Cardiac fibroblast (primary cell): ENCODE measurements at regions not wholly inside any gene's neighbourhood (a gene's known extent, or its start where the extent isn't known, plus 50 kb on each side); places are given as distances from the start of the nearest gene placed in this dataset.

Source experiments
- DNase-seq, 2 donors: peaks; one replicate each; pipeline versions ENCODE4 v3.0.0 to v3.0.0-alpha.2; 2010; ENCODE audit warnings: low read depth in 2 of 2
- H3K4me3 ChIP-seq, 2 donors: replicated peaks in 1 of 2; 1 replicate in 1 of 2; 2 replicates in 1 of 2; pipeline ENCODE4 v1.5.1; 2011; ENCODE audit warnings: low read depth in 2 of 2, low read length in 2 of 2, mild to moderate bottlenecking in 2 of 2, moderate library complexity in 1 of 2
- TF ChIP-seq, protein P1 (sequence below): IDR thresholded peaks from one replicate; pipeline ENCODE4 v1.5.1; 2011; ENCODE audit warnings: low read depth, mild to moderate bottlenecking, low read length, inconsistent platforms

DNA sequence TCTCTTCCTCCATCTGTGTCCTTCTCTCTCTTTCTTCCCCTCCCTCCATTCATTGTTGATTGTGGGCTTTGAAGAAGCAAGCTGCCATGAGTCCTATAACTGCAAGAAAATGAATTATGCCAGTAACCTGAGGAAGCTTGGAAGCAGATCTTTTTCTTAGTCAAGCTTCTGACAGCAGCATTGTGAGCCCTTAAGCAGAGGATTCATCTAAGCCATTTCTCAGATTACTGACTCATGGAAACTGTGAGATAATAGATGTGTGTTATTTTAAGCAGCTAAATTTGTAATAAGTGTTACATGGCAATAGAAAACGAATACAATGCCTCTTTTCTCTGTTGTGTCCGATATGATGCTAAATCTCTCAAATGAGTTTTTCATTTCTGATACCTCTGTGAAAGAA, 1109.7 kb downstream of the CDH11 start:
- no peak overlapping the region for H3K4me3 ChIP-seq
- peak; percentile 2 to 18 for DNase-seq
- TF ChIP-seq, protein P1, sequence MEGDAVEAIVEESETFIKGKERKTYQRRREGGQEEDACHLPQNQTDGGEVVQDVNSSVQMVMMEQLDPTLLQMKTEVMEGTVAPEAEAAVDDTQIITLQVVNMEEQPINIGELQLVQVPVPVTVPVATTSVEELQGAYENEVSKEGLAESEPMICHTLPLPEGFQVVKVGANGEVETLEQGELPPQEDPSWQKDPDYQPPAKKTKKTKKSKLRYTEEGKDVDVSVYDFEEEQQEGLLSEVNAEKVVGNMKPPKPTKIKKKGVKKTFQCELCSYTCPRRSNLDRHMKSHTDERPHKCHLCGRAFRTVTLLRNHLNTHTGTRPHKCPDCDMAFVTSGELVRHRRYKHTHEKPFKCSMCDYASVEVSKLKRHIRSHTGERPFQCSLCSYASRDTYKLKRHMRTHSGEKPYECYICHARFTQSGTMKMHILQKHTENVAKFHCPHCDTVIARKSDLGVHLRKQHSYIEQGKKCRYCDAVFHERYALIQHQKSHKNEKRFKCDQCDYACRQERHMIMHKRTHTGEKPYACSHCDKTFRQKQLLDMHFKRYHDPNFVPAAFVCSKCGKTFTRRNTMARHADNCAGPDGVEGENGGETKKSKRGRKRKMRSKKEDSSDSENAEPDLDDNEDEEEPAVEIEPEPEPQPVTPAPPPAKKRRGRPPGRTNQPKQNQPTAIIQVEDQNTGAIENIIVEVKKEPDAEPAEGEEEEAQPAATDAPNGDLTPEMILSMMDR, result no peak

DNA sequence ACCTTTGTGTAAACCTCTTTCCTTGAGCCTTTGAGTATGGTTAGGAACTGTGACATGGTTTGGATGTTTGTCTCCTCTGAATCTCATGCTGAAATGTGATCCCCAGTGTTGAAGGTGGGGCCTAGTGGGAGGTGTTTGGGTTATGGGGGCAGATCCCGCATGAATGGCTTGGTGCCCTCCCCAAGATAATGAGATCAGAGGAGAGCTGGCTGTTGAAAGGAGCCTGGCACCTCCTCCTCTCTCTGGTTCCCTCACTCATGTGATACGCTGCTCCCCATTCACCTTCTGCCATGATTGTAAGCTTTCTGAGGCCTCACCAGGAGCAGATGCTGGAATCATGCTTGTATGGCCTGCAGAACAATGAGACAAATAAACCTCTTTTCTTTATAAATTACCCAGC, 1110.2 kb downstream of the CDH11 start:
- H3K4me3 ChIP-seq, result no peak overlapping the region
- no peak for DNase-seq
- TF ChIP-seq, protein P1, result no peak

DNA sequence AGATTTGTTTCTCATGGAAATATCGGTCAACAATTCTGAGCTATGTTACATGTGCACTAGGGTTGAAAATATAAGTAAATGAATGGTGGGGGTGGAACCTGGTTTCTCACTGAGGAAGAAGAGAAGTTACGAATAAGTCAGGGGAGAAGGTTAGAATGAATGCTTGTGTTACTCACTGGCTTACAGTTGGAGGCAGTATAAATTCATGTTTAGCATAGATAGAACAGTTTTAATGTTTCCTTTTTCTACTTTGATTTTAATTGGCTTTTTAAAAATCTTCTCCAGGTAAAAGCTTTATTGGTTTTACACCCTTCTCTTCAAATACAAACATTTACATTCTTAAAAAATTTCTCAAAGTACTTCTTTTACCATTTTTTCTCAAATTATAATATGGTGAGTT, 1113.7 kb downstream of the CDH11 start:
- TF ChIP-seq, protein P1, result no peak
- no peak for DNase-seq
- H3K4me3 ChIP-seq, result no peak overlapping the region

DNA sequence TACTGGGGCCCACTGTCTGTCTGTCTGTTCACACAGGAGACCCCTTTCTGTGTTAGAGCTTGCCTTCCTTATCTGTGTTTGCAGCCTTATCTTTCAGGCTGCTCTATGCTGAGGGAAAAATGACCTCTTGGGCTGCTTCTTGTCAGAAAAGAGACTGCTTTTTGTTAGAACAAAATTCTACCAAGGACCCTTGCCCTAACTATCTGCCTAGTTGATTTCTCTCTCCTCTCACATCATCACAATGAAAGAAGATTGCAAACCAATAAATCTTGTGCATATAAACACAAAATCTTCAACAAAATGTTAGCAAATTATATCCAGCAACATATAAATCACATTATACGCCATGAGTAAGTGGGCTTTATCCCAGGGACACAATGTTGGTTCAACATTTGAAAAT, 1117.7 kb downstream of the CDH11 start:
- DNase-seq, result no peak
- TF ChIP-seq, protein P1, result no peak
- no peak overlapping the region for H3K4me3 ChIP-seq

DNA sequence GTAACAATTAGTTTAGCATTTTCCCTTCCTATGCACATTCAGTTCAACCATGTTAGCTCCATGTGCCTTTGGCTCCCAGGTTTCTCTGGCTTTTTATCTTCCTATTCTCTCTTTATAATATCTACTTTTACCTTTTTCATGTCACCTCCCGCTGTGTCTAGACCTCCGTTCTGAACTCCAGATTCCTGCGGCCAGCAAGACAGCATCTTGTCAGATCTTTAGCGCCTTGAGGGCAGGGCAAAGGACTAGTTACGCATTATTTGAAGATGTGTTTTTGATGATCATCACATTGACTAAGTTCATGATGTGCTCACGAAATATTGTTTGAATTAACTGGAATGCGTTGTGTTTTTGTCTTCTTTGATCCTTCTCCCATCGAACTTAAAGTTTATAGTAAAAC, 1126.8 kb downstream of the CDH11 start:
- DNase-seq, result no peak
- H3K4me3 ChIP-seq, result no peak overlapping the region
- TF ChIP-seq, protein P1, result no peak

DNA sequence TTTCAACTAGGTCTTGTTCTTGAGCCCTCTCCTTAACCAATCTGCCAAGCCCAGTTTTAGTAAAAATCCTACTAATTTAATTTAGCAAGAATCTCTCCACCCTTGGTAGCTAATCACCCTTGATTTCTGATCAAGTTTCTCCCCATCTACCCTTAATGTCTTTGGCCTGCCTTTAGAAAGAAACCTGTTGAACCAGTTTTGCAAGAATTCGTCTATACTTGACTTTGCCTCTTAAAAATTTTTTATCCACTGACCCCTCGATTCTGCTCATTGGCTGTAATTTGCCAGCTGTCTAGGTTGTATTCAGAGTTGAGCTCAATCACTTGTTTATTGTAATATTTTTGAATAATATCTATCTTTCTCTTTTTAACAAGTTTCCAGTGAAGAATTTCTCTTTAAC, 1138.5 kb downstream of the CDH11 start:
- DNase-seq, result no peak
- no peak overlapping the region for H3K4me3 ChIP-seq
- TF ChIP-seq, protein P1, result no peak

DNA sequence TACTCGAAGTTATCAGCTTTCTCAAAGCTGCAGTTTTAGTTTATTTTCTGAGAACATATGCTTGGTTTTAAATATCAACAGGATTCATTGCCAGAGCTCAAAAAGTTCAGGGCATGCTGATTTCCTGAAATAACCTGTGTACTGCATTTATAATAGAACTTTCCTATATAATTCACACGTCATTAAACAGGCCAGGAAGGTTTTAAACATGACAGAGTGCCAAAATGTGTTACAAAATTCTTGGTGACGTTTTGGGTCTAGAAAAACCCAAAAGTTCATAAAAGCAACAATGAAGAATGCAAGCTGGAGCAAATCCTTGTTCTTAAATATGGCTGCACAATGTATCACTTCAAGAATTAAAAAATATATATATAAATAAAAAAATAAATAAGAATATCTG, 1139.1 kb downstream of the CDH11 start:
- no peak for DNase-seq
- H3K4me3 ChIP-seq, result no peak overlapping the region
- TF ChIP-seq, protein P1, result no peak
